ENCODE measurements at regions not wholly inside any gene's neighbourhood (a gene's known extent, or its start where the extent isn't known, plus 50 kb on each side); places are given as distances from the start of the nearest gene placed in this dataset.

GRCh38 chrX:3184176-3184930 lies 143.1 kb downstream of the ARSF start:
- DNase-seq (ENCODE audit: low read depth) = peak; percentile 95

DNA sequence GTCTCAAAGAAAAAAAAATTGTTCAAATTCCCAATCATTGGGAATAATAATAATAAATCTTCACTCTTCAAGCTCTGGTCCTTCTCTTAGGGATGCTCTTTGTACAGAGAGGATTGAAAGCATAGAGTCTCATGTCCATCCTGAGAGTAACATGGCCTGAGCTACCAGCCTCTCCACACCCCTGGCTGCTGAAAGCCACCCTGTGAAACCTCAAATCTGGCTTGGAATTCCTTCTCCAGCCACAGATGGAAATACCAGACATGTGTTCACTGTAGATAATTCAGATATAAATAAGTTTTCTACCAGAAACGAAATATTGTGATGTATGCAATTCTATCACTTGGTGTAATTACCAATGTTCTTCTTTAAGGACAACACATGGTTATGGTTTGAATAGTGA lies 140.6 kb downstream of the ARSF start:
- peak; percentile 58 for DNase-seq (ENCODE audit: low read depth)

- peak; percentile 48 for DNase-seq (ENCODE audit: low read depth)
These were observed 137.1 kb downstream of the ARSF start for GRCh38 chrX:3178329-3178728.

GRCh38 chrX:3177851-3178250 lies 136.6 kb downstream of the ARSF start:
- peak; percentile 87 for DNase-seq (ENCODE audit: low read depth)

GRCh38 chrX:3176439-3176820 lies 135.2 kb downstream of the ARSF start:
- peak; percentile 76 for DNase-seq (ENCODE audit: low read depth)

- DNase-seq (ENCODE audit: low read depth) = peak; percentile 73
These were observed 134.6 kb downstream of the ARSF start for GRCh38 chrX:3175659-3176438.

GRCh38 chrX:3172156-3172555 lies 130.9 kb downstream of the ARSF start:
- peak; percentile 61 for DNase-seq (ENCODE audit: low read depth)

DNA sequence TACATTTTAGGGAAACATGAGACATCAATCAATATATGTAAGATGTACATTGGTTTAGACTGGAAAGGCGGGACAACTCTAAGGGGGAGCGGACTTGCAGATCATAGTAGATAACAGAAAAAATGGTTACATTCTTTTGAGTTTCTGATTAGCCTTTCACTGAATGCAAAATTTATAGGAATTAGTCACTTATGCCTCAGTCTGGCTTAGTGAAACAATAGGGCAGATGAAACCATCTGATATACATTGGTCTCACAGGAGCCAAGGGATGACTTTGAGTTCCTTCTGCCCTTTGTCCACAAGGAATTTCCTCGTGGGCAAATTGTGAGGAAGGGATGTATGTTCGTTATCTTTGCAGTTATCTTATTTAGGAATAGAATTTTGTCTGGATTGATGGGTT lies 128.2 kb downstream of the ARSF start:
- DNase-seq (ENCODE audit: low read depth) = peak; percentile 50

GRCh38 chrX:3167771-3168170 lies 126.5 kb downstream of the ARSF start:
- DNase-seq (ENCODE audit: low read depth) = no peak

- peak; percentile 51 for DNase-seq (ENCODE audit: low read depth)
These were observed 125.6 kb downstream of the ARSF start for GRCh38 chrX:3166670-3167455.

GRCh38 chrX:3165808-3166207 lies 124.5 kb downstream of the ARSF start:
- DNase-seq (ENCODE audit: low read depth) = no peak
